HG03521 (cell line): ENCODE measurements at regions not wholly inside any gene's neighbourhood (a gene's known extent, or its start where the extent isn't known, plus 50 kb on each side); places are given as distances from the start of the nearest gene placed in this dataset.

Experiments
- ATAC-seq: cut with Tn5 transposase; IDR thresholded peaks from one replicate; pipeline ENCODE4 v1.9.1; 2021; ENCODE audit warnings: mild to moderate bottlenecking, moderate library complexity; ENCODE audit not compliant: unreplicated experiment

DNA sequence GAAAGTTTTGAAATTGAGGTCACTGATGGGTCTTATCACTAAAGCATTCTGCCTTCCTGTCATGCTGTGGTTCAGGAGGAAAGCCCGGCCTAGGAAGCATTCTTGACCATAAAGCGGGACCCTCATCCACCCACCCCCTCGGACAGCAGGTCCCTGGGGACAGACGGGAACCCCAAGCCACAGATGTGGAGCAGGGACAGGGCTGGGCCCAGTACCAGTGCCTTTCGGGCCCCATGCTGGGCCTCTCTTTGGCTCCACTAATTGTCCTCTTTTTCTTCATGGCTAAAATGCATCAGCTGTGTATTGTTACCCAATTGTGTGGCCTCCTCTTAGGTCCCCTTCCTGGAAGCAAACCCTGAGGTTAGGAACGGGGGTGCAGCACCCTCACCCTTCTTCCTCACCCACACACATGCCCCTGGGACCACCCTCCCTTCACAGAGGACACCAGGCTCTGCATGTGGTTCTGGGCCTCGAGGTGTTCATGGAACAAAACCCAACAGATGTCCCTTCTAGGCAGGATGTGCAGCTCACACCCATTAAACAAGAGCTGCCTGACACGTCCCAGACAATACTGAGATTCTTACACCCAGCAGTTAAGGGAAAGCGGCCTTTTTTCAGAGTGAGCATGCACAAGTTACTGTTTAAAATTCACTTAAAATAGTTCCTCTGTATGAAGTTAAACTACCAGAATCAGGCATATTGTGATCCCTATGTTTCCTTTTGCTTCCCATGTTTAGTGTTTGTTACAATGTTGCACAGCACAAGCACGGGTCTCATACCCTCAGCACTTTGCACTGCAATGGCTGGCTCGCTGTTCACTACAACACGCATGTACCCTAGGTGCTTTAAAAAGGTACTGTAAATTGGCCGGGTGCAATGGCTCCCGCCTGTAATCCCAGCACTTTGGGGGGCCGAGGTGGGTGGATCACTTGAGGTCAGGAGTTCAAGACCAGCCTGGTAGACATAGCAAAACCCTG, 807.6 kb downstream of the BRD1 start:
- no peak for ATAC-seq

DNA sequence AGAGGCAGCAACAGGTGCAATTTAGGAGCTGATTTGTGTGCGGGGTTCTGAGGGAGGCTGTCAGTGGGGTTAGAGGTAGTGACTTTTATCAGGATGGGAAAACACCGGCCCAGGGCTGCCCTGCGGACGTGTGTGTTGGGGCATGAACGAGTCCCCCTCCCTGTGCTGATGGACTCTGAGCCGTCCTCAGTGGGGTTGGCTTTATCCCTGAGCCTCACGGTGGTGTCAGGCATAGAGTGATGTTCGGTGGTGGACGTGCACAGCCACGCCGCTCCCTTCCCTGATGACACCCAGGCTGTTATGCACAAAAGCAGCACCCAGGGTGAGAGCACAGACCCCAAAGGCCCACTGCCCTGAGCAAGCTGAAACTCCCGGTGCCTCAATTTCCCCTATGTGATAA, 809.1 kb downstream of the BRD1 start:
- no peak for ATAC-seq

DNA sequence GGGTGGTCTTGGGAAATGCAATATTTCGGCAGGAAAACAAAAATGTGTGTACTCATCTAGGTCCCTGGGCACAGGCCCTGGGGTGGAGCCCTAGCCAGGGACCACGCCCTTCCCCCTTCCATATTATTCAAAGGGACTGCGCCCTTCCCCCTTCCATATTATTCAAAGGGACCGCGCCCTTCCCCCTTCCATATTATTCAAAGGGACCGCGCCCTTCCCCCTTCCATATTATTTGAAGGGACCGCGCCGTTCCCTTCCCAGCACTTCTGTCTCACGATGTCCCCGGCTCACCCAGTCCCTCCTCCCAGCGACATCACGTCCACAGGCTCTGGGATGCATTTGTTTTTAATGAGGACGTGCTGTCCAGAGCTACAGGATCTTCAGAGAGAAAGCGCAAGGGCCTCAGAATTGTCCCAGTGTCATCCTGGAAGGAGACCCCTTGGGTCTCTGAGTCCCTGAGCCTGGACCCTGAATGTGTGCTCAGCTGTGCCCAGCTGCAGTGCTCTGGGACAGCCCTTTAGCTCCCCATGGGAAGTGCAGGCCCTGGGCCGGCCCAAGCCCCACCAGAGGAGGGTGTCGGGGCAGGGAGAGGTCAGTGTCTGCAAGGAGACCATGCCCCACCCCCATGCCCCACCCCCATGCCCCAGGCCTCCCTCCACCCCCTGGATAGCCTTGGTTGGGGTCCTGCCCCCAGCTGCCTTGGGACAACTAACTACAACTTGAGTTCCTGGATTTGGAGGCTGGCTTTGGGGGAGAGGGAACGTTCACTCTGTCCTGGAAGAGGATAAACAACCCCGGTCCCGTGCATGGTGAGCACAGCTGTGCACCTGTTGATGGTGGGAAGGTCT, 810.0 kb downstream of the BRD1 start:
- ATAC-seq, result no peak

DNA sequence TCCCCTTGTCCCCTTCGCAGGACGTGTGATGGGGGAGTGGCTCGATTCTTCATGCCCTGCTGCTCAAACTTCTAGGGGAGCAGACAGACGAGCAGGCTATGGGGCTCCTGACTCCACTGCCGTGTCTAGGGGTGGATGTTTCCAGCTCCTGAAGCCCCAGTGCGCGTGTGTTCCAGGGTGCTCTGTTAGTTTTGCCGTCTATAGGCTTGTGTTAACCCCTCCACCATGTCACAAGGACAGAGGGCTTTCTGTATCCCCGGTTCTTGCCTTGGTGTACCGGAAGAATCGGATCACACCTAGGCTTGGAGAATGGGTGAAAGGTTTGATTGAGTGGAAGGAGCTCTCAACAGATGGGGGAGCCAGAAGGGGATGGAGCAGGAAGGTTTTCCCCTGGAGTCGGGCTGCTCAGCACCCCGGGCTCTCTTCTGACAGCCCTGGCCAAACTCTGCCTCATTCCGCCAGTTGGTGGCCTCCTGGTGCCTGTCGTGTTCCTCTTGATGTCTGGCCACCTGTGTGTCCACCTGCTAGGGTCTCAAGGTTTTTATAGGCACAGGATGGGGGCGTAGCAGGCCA, 810.7 kb downstream of the BRD1 start:
- no peak for ATAC-seq

DNA sequence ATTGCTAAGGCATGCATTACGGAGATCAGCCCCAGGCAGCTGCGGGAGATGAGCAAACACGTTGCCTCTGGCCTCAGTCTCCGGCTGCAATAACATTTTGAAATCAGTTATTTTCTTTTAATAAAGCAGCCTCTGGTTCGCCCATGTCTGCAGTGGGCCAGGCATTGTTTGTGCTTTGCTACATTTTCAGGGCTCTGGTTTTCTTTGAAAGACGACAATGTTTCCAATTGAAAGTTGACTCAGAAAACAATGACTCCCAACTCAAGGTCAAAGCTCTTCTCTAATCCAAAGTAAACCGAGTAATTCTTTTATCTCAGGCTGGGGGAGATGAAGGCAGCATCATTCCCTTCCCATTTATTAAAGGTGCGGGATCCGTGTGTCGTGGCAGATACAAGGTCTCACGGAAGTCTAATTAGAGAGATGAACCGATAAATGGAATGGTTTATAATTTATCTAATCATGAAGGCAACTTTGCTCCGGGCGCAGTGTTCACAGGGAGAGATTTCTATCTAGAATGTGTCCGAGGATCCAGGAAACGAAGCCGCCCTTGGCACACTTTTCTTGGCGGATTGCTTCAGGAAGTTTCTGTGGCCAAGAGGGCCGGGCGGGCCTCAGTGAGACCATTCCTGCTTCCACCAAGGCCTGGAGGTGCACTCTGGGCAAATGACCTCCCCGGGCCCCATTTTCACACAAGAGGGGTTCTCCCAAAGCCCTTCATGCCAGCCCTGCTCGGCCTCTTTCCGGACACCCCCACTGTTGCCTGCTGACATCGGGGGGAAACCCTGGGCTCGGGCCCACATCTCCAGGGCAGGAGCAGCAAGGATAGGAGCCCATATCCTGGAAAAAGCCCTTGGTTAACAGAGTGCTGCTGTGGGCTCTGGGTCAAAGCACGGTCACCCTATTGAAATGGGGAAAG, 811.4 kb downstream of the BRD1 start:
- no peak for ATAC-seq

DNA sequence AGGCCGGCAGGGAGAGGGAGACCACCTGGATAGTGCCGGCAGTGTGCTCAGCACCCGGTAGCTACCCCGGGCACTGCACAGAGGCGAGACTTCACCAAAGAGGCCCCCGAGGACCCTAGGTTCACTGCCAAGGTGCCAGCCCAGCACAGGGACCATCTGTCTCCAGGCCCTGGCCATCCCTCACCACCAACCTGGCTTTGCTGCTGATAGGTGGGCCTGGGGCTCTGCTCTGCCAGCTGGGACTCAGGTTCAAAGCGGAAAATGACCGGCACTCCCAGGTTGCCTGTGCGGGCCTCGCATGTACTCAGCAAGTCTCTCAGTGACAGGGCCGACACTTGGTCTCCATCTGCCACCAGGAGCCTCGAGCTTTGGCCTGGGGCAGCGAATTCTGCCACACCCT, 812.2 kb downstream of the BRD1 start:
- ATAC-seq, result no peak

DNA sequence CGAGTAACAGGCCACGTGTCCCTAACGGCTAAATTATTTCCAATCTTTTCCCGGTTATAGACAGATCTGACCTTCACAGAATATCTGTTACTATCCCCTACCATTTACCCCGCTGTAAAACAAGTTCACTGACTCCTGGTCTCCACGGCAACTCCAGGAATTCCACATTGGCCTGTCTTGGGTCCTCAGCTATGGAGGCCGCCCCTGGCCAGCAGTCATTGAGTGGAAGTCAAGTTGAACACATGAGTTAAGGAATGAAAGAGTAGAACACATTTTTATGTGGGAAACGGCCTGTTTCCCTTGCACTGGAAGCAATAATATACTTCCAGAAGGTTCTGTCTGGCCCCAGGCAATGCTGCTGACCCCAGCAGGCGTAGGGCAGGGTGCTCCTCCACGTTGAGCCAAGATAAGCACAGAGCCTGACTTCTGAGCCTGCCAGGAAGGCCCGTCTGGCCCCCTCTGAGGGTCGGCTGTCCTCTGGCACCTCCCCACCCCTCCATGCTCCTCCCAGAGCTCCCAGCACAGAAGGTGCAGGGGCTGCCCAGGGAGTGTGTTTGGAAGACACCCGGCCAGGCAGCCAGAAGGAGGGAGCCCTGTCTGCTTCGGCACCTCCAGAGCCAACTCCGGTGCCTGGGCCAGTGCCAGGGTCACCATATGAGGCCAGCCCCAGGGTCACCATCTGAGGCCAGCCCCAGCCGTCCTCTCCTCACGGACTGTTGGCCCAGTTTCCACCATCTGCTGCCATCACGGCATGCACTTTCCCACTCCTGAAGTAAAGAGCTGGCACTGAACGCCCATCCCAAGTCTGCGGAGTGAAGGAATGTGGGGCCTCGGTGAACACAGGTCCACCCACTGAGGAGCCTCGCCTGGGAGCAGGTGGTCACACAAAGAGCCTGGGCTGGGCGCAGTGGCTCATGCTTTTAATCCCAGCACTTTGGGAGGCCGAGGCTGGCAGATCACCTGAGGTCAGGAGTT, 813.2 kb downstream of the BRD1 start:
- no peak for ATAC-seq

DNA sequence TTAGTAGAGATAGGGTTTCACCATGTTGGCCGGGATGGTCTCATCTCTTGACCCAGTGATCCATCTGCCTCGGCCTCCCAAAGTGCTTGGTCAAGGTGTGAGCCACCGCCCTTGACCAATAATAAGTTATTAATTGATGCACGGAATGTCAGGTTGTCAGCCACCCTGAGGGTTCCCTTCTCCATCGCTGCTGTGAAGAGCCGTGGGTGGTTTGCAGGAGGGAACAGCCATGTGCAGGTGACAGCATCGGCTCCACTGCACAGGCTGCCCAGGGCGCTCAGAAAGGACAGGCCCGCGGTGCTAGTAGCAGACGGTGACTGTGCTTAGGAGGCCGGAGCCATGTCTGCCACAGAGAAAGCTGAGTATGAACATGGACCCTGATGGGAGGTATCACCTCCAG, 814.0 kb downstream of the BRD1 start:
- ATAC-seq, result no peak

DNA sequence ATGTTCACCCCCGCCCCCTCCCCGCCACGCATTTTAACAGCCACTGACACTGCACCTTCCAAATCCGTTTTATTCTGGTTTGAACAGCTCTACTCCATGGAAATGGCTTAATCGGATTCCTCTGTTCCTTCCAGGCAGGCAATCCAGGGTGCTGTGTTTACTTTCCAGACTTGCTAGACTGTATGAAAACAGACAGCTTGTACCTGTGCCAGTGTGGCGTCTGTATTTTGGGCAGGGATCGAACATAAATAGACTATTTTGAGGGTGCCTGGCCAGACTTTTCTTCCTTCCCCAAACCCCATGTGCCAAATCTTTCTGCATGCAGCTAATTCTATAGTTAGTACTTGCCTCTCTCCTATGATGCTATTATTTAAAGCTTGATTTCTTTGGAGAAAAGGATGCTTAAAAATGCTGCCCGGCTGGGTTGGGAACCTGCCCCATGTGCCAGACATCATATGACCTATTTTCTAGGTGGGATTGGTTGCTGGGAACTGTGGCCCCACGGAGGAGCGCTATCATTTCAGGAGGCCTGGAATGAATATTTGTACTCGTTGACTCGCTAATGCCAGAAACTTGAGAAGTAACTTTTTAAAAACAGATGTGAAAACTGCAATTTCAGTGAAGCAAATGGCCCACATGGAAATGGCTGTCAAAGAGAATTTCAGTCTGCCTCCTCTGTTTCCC, 814.8 kb downstream of the BRD1 start:
- no peak for ATAC-seq

DNA sequence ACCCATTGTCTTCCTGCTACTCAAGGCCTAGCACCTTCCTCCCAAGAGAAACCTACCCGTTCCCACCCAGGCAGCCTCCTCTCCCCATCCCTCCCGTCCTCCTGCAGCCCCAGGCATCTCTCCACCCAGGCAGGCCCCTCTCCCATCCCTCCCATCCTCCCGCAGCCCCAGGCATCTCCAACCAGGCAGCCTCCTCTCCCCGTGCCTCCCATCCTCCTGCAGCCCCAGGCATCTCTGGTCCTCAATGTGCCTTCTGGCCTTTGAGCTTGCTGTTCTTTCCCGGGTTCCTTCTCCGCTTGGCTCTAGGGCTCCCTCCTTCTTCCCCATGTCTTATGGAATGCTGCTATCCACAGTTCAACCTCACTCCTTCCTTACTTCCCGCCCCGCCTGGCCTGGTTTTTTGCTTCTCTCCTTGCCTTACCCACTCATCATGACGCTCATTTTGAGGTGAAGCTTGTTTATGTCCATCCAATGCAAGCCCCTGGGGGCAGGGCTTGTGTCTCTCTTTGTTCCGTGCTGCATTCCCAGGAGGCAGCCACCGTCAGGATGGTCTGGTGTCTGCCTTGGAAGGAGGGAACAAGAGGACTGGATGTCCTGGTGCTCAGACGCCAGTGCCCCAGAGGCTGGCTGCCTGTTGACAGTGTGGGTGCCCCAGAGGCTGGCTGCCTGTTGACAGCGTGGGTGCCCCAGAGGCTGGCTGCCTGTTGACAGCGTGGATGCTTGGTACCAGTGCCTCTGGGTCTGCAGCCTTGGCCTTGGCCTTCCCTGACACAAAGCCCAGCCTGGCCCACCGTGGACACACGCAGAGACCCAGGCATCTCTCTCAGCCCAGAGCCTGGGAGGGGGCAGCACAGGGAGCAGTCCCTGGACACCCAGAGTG, 815.7 kb downstream of the BRD1 start:
- ATAC-seq, result no peak

DNA sequence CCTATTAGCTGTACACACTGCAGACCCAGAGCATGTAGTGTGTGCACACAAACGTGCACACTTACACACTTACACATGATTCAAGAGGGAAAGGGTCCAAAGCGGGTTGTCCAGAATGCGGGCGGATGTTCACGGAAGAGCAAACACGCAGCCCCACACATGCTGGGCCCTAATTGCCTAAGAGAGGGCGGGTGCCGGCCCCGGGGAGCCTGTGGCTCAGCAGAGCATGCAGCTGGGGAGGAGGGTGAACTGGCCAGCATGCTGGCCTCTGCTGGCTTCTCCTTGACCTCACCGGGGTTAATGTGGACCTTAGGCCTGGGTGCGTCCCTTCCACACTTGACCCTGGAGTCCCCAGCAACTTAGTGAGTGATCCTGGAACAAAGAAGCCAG, 816.3 kb downstream of the BRD1 start:
- no peak for ATAC-seq

DNA sequence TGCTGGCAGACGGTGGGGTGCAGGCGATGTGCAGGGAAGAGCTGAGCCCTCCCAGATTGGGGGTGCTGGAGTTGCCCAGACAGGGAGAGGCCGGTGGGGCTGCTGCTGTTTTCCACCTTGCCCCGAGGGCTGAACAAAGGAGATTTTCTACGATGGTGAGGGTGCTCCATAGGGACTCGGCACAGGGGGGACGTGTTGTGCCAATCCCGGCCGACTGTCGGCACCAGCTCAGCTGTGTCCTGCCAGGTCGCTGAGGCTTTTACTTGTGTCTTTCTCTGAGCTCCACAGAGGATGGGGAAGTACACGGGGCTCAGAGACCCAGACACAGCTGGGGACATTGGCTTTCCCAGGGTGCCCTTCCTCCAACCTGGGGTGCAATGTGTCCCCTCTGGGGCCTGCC, 816.8 kb downstream of the BRD1 start:
- ATAC-seq, result no peak

DNA sequence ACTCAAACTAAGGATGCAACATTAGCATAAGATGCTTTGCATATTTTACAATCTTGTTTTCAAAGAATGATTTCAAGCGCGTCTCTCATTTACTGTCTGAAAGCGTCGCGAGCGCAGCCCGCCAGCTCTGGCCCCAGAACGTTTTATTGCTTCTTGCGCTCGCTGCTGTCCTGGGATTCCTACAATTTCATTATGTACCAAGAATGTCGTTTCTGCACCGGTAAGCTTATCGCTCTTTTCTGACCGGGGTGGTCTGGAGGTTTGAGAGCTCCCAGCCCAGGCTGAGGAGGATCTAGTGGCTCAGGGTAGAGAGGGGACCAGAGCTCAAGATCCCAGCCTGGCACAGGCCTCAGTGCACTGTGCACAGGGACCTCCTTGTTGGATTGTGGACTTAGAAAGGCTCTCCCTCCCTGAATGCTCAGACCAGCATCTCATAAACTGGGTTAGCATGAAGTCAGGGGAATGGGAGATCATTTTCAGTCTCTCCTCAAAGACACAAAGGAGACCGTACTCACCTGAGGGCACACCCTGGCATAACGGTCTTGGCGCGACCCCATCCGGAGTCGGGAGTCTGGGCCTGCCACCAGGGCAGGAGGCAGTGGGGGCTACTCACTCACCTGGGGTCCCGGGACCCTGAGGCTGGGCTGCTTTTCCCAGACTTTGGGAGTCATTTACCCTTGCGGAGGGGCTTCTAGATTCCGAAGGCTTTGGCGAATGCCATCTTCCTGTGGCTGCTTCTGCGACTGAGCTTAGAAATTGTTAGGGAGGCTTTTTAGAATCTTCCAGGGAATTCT, 817.4 kb downstream of the BRD1 start:
- no peak for ATAC-seq

DNA sequence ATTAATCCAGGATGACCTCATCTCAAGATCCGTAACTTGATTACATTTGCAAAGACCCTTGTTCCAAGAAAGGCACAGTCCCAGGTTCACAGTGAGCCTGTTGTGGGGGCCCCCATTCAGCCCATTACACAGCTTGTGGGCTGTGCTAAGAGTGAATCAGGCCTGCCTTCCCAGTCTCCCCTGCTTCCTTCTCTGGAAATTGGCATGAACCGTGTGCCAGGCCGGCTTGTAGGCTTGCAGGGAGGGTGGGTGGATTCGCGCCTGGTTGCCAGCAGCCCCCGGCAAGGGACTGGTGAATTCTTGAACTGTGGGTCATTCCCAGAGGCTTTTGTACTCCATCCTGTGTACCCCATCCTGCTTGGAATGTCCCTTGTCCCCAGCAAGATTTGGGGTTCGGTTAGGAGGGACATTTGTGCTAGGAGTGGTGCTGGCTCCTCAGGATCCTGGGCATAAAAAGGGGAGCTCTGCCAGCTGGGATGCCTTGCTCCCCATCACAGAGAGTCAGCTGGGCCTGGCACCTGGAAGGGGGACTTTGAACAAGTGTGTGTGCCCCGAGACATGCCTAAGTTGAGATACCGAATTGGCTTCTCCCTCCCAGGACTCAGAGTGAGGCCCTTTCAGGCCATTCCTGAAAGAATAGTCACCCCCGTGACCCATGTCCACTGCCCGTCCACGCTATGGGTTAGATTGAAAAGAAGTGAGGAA, 818.2 kb downstream of the BRD1 start:
- no peak for ATAC-seq

DNA sequence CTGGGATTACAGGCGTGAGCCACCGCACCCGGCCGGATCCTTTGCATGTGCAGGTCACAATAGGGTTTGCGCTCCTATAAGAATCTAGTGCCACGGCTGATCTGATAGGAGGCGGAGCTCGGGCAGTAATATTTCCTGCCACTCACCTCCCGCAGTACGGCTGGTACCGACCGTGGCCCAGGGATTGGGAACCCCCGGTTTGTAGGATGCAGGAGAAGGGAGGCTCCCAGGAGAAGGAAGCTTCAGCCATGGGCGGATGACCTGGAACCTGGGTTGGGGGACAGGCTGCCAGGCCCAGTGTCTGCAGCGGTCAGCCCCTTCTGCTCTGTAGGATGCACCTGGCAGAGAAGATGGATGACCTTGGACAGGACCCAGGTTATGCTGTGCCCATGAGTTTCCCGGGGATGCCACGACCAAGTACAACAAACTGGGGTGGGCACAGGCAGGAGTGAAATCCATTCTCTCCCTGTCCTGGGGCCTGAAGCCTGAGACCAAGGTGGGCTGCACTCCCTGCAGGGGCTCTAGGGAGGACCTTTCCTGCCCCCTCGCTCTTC, 818.9 kb downstream of the BRD1 start:
- no peak for ATAC-seq

DNA sequence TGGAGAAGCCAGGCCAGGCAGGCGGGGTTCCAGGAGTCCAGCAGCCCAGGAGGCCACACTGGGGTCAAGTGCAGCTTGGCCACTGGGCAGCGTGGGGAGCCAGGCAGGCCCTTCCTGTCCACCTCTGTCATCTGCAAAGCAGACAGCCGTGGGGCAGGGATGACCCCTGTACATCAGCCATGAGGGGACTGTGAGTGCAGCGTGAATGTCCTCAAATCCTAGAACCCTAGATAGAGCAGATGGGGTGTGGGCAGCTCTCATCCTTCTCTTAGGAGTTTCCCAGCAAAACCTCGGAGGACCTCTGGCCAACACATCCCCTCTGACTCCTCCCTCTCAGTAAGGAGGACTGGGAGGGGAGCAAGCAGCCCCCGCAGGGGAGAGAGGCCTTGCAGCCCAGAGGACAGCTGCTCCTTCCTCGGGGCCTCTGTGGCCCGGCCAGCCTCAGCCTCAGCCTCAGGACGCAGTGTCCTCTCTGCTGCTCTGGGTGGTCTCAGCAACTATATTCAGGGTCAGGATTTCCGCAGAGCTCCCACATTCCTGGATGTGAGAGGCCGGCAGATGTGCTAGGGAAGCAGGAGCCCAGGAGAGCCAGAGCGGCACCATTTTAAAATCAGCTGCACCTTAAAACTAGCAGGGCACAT, 820.5 kb downstream of the BRD1 start:
- ATAC-seq, result no peak
